ENCODE measurements at regions not wholly inside any gene's neighbourhood (a gene's known extent, or its start where the extent isn't known, plus 50 kb on each side); places are given as distances from the start of the nearest gene placed in this dataset.
A peak's percentile ranks its signal among the peaks of the same experiment; 100 is the strongest.
"Not testable (repeated sequence)": the region's sequence is repeated elsewhere in the genome, so short reads cannot be mapped to it uniquely, and the experiment has no call there.

- not testable (repeated sequence) for FAIRE-seq; DNase-seq (ENCODE audit: insufficient read length, low spot score)
These were observed 64.5 kb downstream of the SLC30A10 start for GRCh38 chr1:219863816-219864215.

GRCh38 chr1:219862366-219862765 lies 66.0 kb downstream of the SLC30A10 start:
- FAIRE-seq (no peak), DNase-seq (ENCODE audit: insufficient read length, low spot score) (no peak)
- TF ChIP-seq SPI1 (IDR thresholded peaks at IDR 0.05; ENCODE audit: low read depth, low read length) (no peak), TAF1 (IDR thresholded peaks at IDR 0.05; ENCODE audit: low read depth, low read length) (no peak)

DNA sequence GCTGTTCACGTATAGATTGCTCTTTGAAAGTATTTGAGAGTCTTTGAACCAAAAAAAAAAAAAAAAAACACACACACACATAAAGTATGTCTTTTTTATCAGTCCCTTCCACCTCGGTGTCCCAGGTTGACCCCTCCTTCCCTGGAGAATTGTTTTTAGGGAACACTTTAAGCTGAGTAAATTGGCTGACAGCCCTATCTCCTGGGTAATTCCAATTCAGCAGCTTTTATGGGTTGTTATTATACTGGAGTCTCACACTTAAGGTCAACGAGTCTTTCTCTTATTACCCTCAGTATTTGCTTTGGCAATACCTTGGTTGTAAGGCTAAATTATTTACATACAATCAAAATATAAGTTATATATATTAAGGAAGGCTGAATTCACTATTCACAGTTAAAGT lies 69.4 kb downstream of the SLC30A10 start:
- DNase-seq (ENCODE audit: insufficient read length, low spot score) (no peak), FAIRE-seq (no peak)
- TF ChIP-seq TAF1 (IDR thresholded peaks at IDR 0.05; ENCODE audit: low read depth, low read length) (no peak), SPI1 (IDR thresholded peaks at IDR 0.05; ENCODE audit: low read depth, low read length) (no peak), PAX5 (IDR thresholded peaks at IDR 0.05; ENCODE audit: insufficient read depth, low read length, severe bottlenecking) (no peak), POLR2AphosphoS5 (IDR thresholded peaks at IDR 0.05; ENCODE audit: low read depth, low read length) (no peak)

DNA sequence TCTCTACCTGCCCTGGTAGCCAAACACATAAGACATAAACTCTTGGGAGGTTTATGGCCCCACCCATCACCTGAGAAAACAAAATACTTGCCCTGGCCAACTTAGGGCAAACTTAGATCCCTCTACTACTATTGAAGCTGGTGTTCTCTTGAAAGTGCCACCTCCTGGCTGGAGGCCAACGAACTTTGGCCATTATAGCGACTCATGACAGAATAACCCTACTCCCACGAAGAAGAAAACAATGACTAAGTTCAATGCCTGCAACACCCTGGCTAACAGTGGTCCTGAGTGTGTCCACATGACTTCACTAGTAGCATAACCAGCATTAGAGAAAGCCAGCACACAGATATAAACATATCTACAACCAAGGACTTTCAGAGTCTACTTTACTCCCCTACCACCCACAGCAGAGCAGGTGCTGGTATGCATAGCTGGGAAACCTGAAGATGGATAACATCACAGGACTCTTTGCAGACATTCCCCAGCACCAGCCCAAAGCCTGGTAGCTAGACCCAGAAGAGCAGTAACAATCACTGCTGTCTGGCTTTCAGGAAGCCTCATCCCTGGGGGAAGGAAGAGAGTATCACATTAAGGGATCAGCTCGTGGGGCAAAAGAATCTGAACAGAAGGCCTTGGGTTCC lies 81.0 kb downstream of the SLC30A10 start:
- FAIRE-seq, result no peak
- no peak for TF ChIP-seq TAF1 (IDR thresholded peaks at IDR 0.05; ENCODE audit: low read depth, low read length)
- no peak for TF ChIP-seq POLR2A (IDR thresholded peaks at IDR 0.05; ENCODE audit: low read depth, low read length)
- TF ChIP-seq SPI1 (IDR thresholded peaks at IDR 0.05; ENCODE audit: low read depth, low read length), result no peak
- no peak for TF ChIP-seq PAX5 (IDR thresholded peaks at IDR 0.05; ENCODE audit: insufficient read depth, low read length, severe bottlenecking)
- no peak for TF ChIP-seq POU2F2 (IDR thresholded peaks at IDR 0.05; ENCODE audit: low read depth, low read length)
- no peak for TF ChIP-seq POLR2AphosphoS5 (IDR thresholded peaks at IDR 0.05; ENCODE audit: low read depth, low read length)
- DNase-seq (ENCODE audit: insufficient read length, low spot score), result no peak

DNA sequence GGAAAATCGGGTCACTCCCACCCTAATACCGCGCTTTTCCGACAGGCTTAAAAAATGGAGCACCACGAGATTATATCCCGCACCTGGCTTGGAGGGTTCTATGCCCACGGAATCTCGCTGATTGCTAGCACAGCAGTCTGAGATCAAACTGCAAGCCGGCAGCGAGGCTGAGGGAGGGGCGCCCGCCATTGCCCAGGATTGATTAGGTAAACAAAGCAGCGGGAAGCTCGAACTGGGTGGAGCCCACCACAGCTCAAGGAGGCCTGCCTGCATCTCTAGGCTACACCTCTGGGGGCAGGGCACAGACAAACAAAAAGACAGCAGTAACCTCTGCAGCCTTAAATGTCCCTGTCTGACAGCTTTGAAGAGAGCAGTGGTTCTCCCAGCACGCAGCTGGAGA lies 88.8 kb downstream of the SLC30A10 start:
- not testable (repeated sequence) for DNase-seq (ENCODE audit: insufficient read length, low spot score); FAIRE-seq

DNA sequence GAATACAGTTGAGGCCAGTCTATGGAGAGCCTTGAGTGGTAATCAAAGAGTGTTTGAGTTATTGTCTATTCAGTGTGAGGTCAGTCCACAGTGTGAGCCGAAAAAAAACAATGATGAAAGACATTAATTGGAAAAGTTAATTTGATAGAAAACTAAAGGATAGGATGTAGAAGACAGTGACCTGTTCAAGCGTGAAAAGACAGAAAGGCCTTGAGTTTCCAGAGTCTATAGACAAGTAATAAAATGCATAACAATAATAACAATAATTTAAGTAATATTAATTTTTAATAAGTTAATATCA lies 90.4 kb downstream of the SLC30A10 start:
- no peak for TF ChIP-seq SPI1 (IDR thresholded peaks at IDR 0.05; ENCODE audit: low read depth, low read length)
- TF ChIP-seq PAX5 (IDR thresholded peaks at IDR 0.05; ENCODE audit: insufficient read depth, low read length, severe bottlenecking), result no peak
- no peak for FAIRE-seq
- DNase-seq (ENCODE audit: insufficient read length, low spot score), result no peak

DNA sequence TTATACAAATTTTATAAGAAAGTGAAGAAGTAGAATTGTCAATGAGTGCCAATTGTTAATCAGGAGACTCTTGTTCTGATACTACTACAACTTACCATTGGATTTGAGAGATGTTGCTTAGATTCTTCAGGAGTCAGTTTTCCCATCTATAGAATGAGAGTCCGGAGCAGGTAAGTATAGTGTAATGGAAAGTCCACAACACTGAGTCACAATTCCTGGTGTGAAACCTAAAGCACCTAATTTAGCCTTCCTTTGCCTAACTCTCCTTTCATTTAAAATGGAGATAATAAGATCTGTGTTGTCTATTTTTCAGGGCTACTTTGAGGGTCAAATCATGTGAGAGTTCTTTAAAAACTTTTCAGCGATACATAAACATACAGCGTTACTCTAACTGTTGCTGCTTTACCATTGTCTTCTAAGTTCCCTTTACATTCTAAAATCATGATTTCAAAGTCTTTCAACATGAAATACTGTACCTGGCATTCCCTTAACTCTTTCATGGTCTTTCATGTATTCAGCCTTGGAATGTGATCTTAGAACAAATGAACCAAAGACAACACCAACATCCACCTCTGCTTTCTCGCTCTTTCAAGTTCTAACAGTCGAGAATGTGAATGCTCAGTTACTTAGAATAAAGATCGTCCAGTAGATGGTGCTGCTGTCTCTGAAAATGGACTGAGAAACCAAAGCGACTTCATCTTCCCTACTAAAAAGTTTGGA lies 90.9 kb downstream of the SLC30A10 start:
- FAIRE-seq (peak; percentile 57), DNase-seq (ENCODE audit: insufficient read length, low spot score) (peak; percentile 27)
- no peak for TF ChIP-seq POU2F2 (IDR thresholded peaks at IDR 0.05; ENCODE audit: low read depth, low read length)
- no peak for TF ChIP-seq POLR2AphosphoS5 (IDR thresholded peaks at IDR 0.05; ENCODE audit: low read depth, low read length)
- no peak for TF ChIP-seq TAF1 (IDR thresholded peaks at IDR 0.05; ENCODE audit: low read depth, low read length)
- TF ChIP-seq SPI1 (IDR thresholded peaks at IDR 0.05; ENCODE audit: low read depth, low read length), result no peak
- no peak for TF ChIP-seq PAX5 (IDR thresholded peaks at IDR 0.05; ENCODE audit: insufficient read depth, low read length, severe bottlenecking)
- no peak for TF ChIP-seq POLR2A (IDR thresholded peaks at IDR 0.05; ENCODE audit: low read depth, low read length)

- TF ChIP-seq SPI1 (IDR thresholded peaks at IDR 0.05; ENCODE audit: low read depth, low read length) (no peak), POLR2AphosphoS5 (IDR thresholded peaks at IDR 0.05; ENCODE audit: low read depth, low read length) (no peak), TAF1 (IDR thresholded peaks at IDR 0.05; ENCODE audit: low read depth, low read length) (no peak), PAX5 (IDR thresholded peaks at IDR 0.05; ENCODE audit: insufficient read depth, low read length, severe bottlenecking) (no peak), POLR2A (IDR thresholded peaks at IDR 0.05; ENCODE audit: low read depth, low read length) (no peak), POU2F2 (IDR thresholded peaks at IDR 0.05; ENCODE audit: low read depth, low read length) (no peak)
- no peak for FAIRE-seq
- no peak for DNase-seq (ENCODE audit: insufficient read length, low spot score)
These were observed 93.9 kb downstream of the SLC30A10 start for GRCh38 chr1:219834314-219834917.

- DNase-seq (ENCODE audit: insufficient read length, low spot score), result no peak
- FAIRE-seq, result no peak
- TF ChIP-seq PAX5 (IDR thresholded peaks at IDR 0.05; ENCODE audit: insufficient read depth, low read length, severe bottlenecking) (no peak), POLR2AphosphoS5 (IDR thresholded peaks at IDR 0.05; ENCODE audit: low read depth, low read length) (no peak), SPI1 (IDR thresholded peaks at IDR 0.05; ENCODE audit: low read depth, low read length) (no peak), POU2F2 (IDR thresholded peaks at IDR 0.05; ENCODE audit: low read depth, low read length) (no peak), POLR2A (IDR thresholded peaks at IDR 0.05; ENCODE audit: low read depth, low read length) (no peak), TAF1 (IDR thresholded peaks at IDR 0.05; ENCODE audit: low read depth, low read length) (no peak)
These were observed 95.0 kb downstream of the SLC30A10 start for GRCh38 chr1:219833214-219833815.

- TF ChIP-seq PAX5 (IDR thresholded peaks at IDR 0.05; ENCODE audit: insufficient read depth, low read length, severe bottlenecking) (no peak), POU2F2 (IDR thresholded peaks at IDR 0.05; ENCODE audit: low read depth, low read length) (no peak)
- no peak for FAIRE-seq
- no peak for DNase-seq (ENCODE audit: insufficient read length, low spot score)
These were observed 102.1 kb downstream of the SLC30A10 start for GRCh38 chr1:219826290-219826689.
